ENCODE measurements at regions not wholly inside any gene's neighbourhood (a gene's known extent, or its start where the extent isn't known, plus 50 kb on each side); places are given as distances from the start of the nearest gene placed in this dataset.

GRCh38 chr7:47100148-47100816 is 481.6 kb downstream of the TNS3 start:
- no peak for DNase-seq (ENCODE audit: extremely low read depth in 1 of 11, low read depth in 9 of 11, low spot score in 4 of 11)

- no peak for DNase-seq (ENCODE audit: extremely low read depth in 1 of 11, low read depth in 9 of 11, low spot score in 4 of 11)
Observed at GRCh38 chr7:47097431-47097830, 484.5 kb downstream of the TNS3 start.

DNA sequence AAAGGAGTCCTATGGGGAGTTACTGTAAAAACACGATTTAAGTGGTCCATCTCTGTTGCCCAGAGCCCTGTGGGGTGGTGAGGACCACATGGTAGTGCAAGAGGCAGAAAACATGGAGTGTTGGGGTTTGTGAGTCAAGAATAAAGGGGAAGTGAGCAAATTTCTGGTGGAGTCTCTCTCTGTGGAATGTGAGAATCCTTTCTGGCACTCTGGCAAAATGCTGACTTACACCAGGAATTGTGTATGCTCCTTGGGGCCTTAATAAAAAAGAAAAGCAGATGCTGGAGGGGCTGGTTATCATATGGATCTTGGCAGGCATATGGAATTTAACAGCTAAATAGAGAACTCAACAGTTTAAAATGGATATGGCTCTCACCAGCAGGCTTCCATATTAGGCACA is 486.0 kb downstream of the TNS3 start:
- DNase-seq (ENCODE audit: extremely low read depth in 1 of 11, low read depth in 9 of 11, low spot score in 4 of 11) = no peak

- no peak for DNase-seq (ENCODE audit: extremely low read depth in 1 of 11, low read depth in 9 of 11, low spot score in 4 of 11)
Observed at GRCh38 chr7:47094462-47094861, 487.4 kb downstream of the TNS3 start.

GRCh38 chr7:47093320-47094234 is 488.3 kb downstream of the TNS3 start:
- no peak for DNase-seq (ENCODE audit: extremely low read depth in 1 of 11, low read depth in 9 of 11, low spot score in 4 of 11)

- DNase-seq (ENCODE audit: extremely low read depth in 1 of 11, low read depth in 9 of 11, low spot score in 4 of 11) = no peak
Observed at GRCh38 chr7:47092336-47092735, 489.6 kb downstream of the TNS3 start.

DNA sequence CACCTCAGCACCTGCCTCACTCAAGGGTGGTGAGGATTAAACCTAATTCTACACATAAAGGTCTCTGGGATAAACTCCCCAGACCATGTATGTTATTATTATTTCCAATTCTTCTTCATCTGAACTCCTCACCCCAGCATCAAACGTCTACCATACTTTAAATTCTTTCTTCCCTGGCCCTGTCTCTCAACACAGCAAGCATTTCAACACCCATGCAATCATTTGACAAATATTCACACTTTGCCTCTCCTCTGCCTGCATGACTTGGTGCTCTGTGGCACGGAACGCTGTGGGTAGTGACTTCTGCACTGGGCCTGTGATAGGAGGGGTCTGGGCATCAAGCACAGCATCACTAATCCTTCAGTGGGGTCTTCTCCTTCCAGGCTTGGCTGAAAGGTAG is 490.8 kb downstream of the TNS3 start:
- no peak for DNase-seq (ENCODE audit: extremely low read depth in 1 of 11, low read depth in 9 of 11, low spot score in 4 of 11)

GRCh38 chr7:47089461-47089860 is 492.4 kb downstream of the TNS3 start:
- no peak for DNase-seq (ENCODE audit: extremely low read depth in 1 of 11, low read depth in 9 of 11, low spot score in 4 of 11)

- DNase-seq (ENCODE audit: extremely low read depth in 1 of 11, low read depth in 9 of 11, low spot score in 4 of 11) = no peak
Observed at GRCh38 chr7:47089068-47089417, 492.9 kb downstream of the TNS3 start.

DNA sequence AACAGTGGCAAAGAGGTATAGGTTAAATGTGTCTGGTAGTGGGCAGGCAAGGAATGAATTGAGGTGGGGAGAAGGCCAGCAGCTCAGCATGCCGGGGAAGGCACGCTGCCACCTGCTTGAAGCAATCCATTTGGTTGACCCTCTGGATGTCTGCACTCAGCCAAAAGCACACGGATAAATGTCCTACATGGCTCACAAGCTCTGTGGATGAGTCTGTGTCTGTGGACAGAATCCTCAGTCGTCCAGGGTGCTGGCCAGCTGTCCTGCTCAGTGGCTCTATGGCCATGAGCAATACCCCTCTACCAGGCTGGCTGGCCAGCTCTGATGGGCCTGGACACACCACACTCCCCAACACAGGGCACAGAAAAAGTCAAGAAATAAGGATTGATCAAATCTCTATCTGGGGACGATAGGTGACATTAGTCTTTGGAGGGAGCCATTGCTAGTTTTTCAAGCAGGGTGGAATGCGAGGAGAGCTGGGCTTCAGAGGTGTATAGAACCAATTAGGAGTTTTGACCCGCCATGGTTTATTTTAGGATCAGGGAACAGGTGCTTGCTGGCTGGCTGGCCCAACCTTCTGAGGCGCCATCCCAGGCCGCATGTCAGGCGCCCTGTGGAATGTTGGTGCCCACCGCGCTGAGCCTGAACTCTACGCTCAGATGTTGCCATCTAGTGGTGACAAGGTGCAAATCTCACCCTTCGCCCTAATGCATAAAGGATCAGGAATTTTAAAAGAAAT is 493.4 kb downstream of the TNS3 start:
- peak; percentile 22 to 66 (median 48) for DNase-seq (ENCODE audit: extremely low read depth in 1 of 11, low read depth in 9 of 11, low spot score in 4 of 11)

GRCh38 chr7:47087866-47088265 is 494.0 kb downstream of the TNS3 start:
- DNase-seq (ENCODE audit: extremely low read depth in 1 of 11, low read depth in 9 of 11, low spot score in 4 of 11) = no peak

DNA sequence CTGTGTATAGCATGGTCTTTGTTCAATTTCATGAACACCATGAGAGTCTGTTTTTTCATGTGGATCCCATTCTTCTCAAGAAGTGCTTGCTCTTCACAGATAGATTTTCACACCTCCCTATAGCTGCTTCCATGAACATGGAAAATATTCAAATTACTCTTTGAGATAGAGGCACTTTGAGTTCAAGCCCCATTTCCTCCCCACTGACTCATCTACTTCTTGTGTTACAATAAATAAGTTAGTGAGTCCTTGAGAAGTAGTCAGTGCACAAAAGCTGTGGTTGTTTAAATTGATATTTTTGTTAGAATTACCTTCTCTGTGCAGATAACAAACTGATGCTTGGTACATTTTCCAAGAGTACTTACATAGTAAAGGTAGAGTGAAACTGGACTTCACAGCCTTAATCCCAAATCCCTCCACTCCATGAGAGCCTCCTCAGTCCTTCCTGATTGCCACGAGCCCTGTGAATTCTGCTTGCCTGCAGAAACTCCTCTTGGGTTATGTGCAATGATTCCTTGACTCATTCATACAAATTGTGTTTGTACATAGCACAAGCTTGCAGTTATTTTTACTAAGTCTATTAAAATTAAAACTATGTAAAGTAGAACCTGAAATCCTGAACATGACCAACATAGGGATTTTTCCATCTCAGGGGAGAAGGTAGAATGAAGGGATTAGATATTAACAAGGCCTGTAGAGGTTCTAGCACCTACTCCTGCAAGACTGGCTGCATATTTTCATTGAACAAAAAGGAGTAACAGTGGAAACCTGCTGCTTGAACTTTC is 496.2 kb downstream of the TNS3 start:
- DNase-seq (ENCODE audit: extremely low read depth in 1 of 11, low read depth in 9 of 11, low spot score in 4 of 11) = no peak

GRCh38 chr7:47083476-47084250 is 498.2 kb downstream of the TNS3 start:
- no peak for DNase-seq (ENCODE audit: extremely low read depth in 1 of 11, low read depth in 9 of 11, low spot score in 4 of 11)

- DNase-seq (ENCODE audit: extremely low read depth in 1 of 11, low read depth in 9 of 11, low spot score in 4 of 11) = no peak
Observed at GRCh38 chr7:47080816-47081215, 501.1 kb downstream of the TNS3 start.

GRCh38 chr7:47078241-47078640 is 503.7 kb downstream of the TNS3 start:
- DNase-seq (ENCODE audit: extremely low read depth in 1 of 11, low read depth in 9 of 11, low spot score in 4 of 11) = no peak

DNA sequence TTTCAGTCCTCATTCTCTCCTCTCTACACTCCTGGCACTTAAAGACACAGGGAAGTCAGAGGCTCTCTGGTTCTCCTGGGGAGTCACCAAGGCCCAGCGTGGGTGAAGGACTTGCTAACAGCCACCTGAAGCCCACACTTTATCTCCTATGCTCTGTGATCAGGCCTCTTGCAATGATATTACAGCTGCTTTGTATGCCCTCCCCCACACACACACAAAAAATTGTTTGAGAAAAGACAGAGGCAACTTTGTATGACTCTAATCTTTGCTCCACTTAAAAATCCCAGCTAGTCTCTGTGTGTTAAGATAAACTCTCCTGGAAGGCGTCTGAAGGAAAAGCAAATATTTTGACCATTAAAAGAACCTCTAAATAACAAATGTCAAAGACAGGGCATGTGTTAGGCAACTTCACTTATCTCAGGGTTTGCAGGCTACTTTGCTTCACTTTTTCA is 507.2 kb downstream of the TNS3 start:
- no peak for DNase-seq (ENCODE audit: extremely low read depth in 1 of 11, low read depth in 9 of 11, low spot score in 4 of 11)

DNA sequence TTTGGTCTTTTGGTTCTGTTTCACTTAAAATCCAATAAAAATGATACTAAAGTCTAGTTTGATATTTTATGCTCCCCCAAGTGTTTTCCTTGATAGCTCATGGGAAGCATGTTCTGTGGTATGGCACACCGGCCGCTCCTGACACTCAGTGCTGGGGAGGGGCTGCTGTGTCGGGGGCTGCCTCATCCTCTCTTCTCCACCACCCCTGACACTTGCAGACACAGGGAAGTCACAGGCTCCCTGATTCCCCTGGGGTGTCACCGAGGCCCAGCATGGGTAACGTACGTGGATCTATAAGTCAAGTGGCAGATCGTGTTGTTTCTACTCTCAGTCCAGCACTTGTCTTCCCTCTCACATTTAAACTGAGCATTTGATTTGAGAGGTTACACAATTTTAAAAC is 508.6 kb downstream of the TNS3 start:
- DNase-seq (ENCODE audit: extremely low read depth in 1 of 11, low read depth in 9 of 11, low spot score in 4 of 11) = no peak

DNA sequence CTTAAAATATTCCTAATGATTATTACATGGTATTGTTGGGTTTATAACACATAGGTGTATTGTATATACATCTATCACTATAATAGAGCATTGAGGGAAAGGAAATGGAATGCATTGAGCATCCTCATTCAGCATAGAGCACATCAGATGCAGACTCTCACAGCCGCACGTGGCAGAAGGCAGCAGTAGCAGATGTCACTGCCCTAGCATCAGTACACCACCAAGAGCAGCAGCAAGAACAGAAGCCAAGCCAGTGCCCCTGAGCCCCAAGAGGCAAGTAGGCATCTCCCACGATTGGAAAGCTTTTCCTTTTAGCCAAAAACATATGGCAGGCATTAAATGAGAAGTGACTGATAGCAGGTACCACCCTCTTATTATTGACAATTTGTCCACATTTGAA is 510.0 kb downstream of the TNS3 start:
- no peak for DNase-seq (ENCODE audit: extremely low read depth in 1 of 11, low read depth in 9 of 11, low spot score in 4 of 11)

Data from renal cortex interstitium (tissue), 11 donors.